DOHH2 (cell line): ENCODE measurements at regions not wholly inside any gene's neighbourhood (a gene's known extent, or its start where the extent isn't known, plus 50 kb on each side); places are given as distances from the start of the nearest gene placed in this dataset.

Source experiments
- H3F3A ChIP-seq: fragments of 200-600 bp; sonication (generic), shearing (Covaris generic); 2 replicates; pipeline ENCODE4 v1.6.0; 2016; ENCODE audit warnings: antibody characterized with exemption, mild to moderate bottlenecking; ENCODE audit not compliant: control insufficient read depth, insufficient read depth
- H3K27ac ChIP-seq: fragments of 200-600 bp; sonication (generic); 2 replicates; pipeline ENCODE4 v1.5.1; 2014; ENCODE audit warnings: low read depth, mild to moderate bottlenecking, low read length, moderate library complexity
- H3K27me3 ChIP-seq: fragments of 200-600 bp; sonication (generic); 2 replicates; pipeline ENCODE4 v1.6.1; 2014; ENCODE audit warnings: mild to moderate bottlenecking, low read length, mixed read lengths; ENCODE audit not compliant: control insufficient read depth
- H3K36me3 ChIP-seq: fragments of 200-600 bp; sonication (generic); 2 replicates; pipeline ENCODE4 v1.6.1; 2014; ENCODE audit warnings: mild to moderate bottlenecking, low read length, moderate library complexity, mixed read lengths; ENCODE audit not compliant: control insufficient read depth
- H3K4me1 ChIP-seq: fragments of 200-600 bp; sonication (generic); 2 replicates; pipeline ENCODE4 v1.6.1; 2014; ENCODE audit warnings: mild to moderate bottlenecking, low read length, mixed read lengths; ENCODE audit not compliant: control insufficient read depth
- H3K4me2 ChIP-seq: fragments of 200-600 bp; sonication (generic); 2 replicates; pipeline ENCODE4 v1.6.0; 2014; ENCODE audit warnings: mild to moderate bottlenecking, low read length, moderate library complexity
- H3K4me3 ChIP-seq: fragments of 200-600 bp; sonication (generic); 2 replicates; pipeline ENCODE4 v1.5.1; 2014; ENCODE audit warnings: mild to moderate bottlenecking, low read length, mixed read lengths
- H3K79me2 ChIP-seq: fragments of 200-600 bp; sonication (generic); 2 replicates; pipeline ENCODE4 v1.6.1; 2014; ENCODE audit warnings: mild to moderate bottlenecking, low read length, mixed read lengths; ENCODE audit not compliant: control insufficient read depth
- H3K9me2 ChIP-seq: fragments of 200-600 bp; sonication (generic); replicated peaks from 2 replicates; pipeline ENCODE4 v1.6.1; 2014; ENCODE audit warnings: mild to moderate bottlenecking, low read length, mixed read lengths; ENCODE audit not compliant: control insufficient read depth
- H3K9me3 ChIP-seq: fragments of 200-600 bp; sonication (generic); 2 replicates; pipeline ENCODE4 v1.6.1; 2014; ENCODE audit warnings: antibody characterized with exemption, low read length, mixed read lengths; ENCODE audit not compliant: control insufficient read depth, insufficient read depth
- H4K20me1 ChIP-seq: fragments of 200-600 bp; sonication (generic); 2 replicates; pipeline ENCODE4 v1.6.0; 2014; ENCODE audit warnings: low read depth, mild to moderate bottlenecking, antibody characterized with exemption, low read length, moderate library complexity; ENCODE audit not compliant: control insufficient read depth, insufficient read depth
- CTCF ChIP-seq: fragments of 200-600 bp; sonication (generic); IDR thresholded peaks from one replicate; pipeline ENCODE4 v1.5.1; 2014; ENCODE audit warnings: antibody characterized with exemption, mild to moderate bottlenecking, low read depth, low read length; ENCODE audit not compliant: poor library complexity, severe bottlenecking
- EZH2phosphoT487 ChIP-seq: fragments of 200-600 bp; sonication (generic); IDR thresholded peaks from 2 replicates; pipeline ENCODE4 v1.6.1; 2017; ENCODE audit warnings: borderline replicate concordance, mild to moderate bottlenecking, antibody characterized with exemption, low read length, moderate library complexity, mixed read lengths

DNA sequence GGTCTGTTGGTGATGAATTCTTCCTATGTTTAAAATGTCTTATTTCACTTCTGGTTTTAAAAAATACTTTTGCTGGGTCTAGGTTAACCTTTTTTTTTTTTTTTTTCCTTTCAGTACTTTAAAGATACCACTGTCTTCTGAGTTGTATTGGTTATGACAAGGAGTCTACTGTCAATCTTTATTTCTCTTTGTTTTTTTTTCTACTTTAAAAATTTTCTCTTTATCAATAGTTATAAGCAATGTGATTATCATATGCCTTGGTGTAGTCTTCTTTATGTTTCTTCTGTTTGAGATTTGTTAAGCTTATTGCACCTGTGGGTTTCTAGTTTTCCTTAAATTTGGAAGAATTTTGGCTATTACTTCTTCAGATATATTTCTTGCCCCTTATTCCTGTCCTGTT lies 125.6 kb upstream of the SPRY4 start:
- no peak for TF ChIP-seq CTCF
- TF ChIP-seq EZH2phosphoT487, result no peak
- Histone ChIP-seq H4K20me1 (no peaks in the 10 kb centered on the region), H3F3A (no peaks in the 10 kb centered on the region), H3K4me3 (no peak overlapping the region), H3K36me3 (no peaks in the 10 kb centered on the region), H3K4me1 (no peaks in the 10 kb centered on the region), H3K4me2 (no peak overlapping the region), H3K9me2 (no peaks in the 10 kb centered on the region), H3K9me3 (no peaks in the 10 kb centered on the region), H3K27me3 (peaks cover 6% of the 10 kb centered on the region; the same call in 1 of the 2 replicates), H3K27ac (no peak overlapping the region), H3K79me2 (no peaks in the 10 kb centered on the region)

- Histone ChIP-seq H3K9me2 (no peaks in the 10 kb centered on the region), H3K4me1 (no peaks in the 10 kb centered on the region), H3K27ac (no peak overlapping the region), H3K4me3 (no peak overlapping the region), H3K4me2 (no peak overlapping the region), H3K9me3 (no peaks in the 10 kb centered on the region), H4K20me1 (no peaks in the 10 kb centered on the region), H3F3A (no peaks in the 10 kb centered on the region), H3K79me2 (no peaks in the 10 kb centered on the region), H3K27me3 (peaks cover 6% of the 10 kb centered on the region; the same call in 1 of the 2 replicates), H3K36me3 (no peaks in the 10 kb centered on the region)
- TF ChIP-seq CTCF (no peak), EZH2phosphoT487 (no peak)
Measured at GRCh38 chr5:142447887-142448286, 123.1 kb upstream of the SPRY4 start.

DNA sequence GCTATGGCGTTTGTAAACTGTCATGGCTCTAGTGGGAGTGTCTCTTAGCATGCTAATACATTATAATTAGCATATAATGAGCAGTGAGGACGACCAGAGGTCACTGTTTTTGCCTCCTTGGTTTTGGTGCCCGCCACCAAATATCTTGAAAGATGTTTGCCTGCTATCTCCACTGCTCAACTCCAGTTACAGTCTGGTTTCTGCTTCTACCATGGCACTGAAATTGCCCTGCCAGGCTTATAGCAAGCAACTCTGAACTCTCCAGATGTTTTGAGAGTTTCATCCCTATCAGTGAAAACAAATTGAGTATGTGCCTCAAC lies 122.1 kb upstream of the SPRY4 start:
- H3K27ac ChIP-seq, result no peak overlapping the region
- TF ChIP-seq CTCF (no peak), EZH2phosphoT487 (no peak)
- no peak overlapping the region for H3K4me2 ChIP-seq

More for the DNA sequence above, 122.1 kb upstream of the SPRY4 start:
- Histone ChIP-seq H3K4me3 (no peak overlapping the region), H3K27me3 (peaks cover 6% of the 10 kb centered on the region; the same call in 1 of the 2 replicates), H3K4me1 (no peaks in the 10 kb centered on the region), H3K79me2 (no peaks in the 10 kb centered on the region), H3K36me3 (no peaks in the 10 kb centered on the region), H4K20me1 (no peaks in the 10 kb centered on the region), H3K9me3 (no peaks in the 10 kb centered on the region), H3F3A (no peaks in the 10 kb centered on the region), H3K9me2 (no peaks in the 10 kb centered on the region)
